H9 (cell line): ENCODE measurements at regions not wholly inside any gene's neighbourhood (a gene's known extent, or its start where the extent isn't known, plus 50 kb on each side); places are given as distances from the start of the nearest gene placed in this dataset.

Experiments
- DNase-seq: peaks from one replicate; pipeline ENCODE4 v3.0.0-alpha.2; 2017
- H2AFZ ChIP-seq: one replicate; pipeline ENCODE4 v1.6.1; 2013; ENCODE audit warnings: mild to moderate bottlenecking, low read length, control low read depth, moderate library complexity
- H2AK5ac ChIP-seq: 2 replicates; pipeline ENCODE4 v1.6.1; 2013; ENCODE audit warnings: low read length, control low read depth, mixed read lengths; ENCODE audit not compliant: insufficient read length
- H2BK120ac ChIP-seq: one replicate; pipeline ENCODE4 v1.6.1; 2013; ENCODE audit warnings: low read depth, mild to moderate bottlenecking, low read length, control low read depth, inconsistent platforms; ENCODE audit not compliant: poor library complexity, severe bottlenecking
- H2BK12ac ChIP-seq: 2 replicates; pipeline ENCODE4 v1.6.1; 2013; ENCODE audit warnings: low read length, control low read depth, mixed read lengths, low read depth; ENCODE audit not compliant: insufficient read length
- H2BK15ac ChIP-seq: 2 replicates; pipeline ENCODE4 v1.6.1; 2013; ENCODE audit warnings: low read depth, low read length, control low read depth
- H2BK20ac ChIP-seq: one replicate; pipeline ENCODE4 v1.6.1; 2013; ENCODE audit warnings: low read depth, mild to moderate bottlenecking, low read length, control low read depth, inconsistent platforms; ENCODE audit not compliant: poor library complexity, severe bottlenecking
- H2BK5ac ChIP-seq: 2 replicates; pipeline ENCODE4 v1.6.1; 2013; ENCODE audit warnings: low read length, control low read depth, mixed read lengths; ENCODE audit not compliant: insufficient read length
- H3K14ac ChIP-seq: 2 replicates; pipeline ENCODE4 v1.6.1; 2013; ENCODE audit warnings: low read length, control low read depth; ENCODE audit not compliant: insufficient read depth
- H3K18ac ChIP-seq: 2 replicates; pipeline ENCODE4 v1.6.1; 2013; ENCODE audit warnings: low read depth, mild to moderate bottlenecking, mixed read lengths, low read length, control low read depth; ENCODE audit not compliant: insufficient read length
- H3K23ac ChIP-seq: 2 replicates; pipeline ENCODE4 v1.6.1; 2013; ENCODE audit warnings: low read length, control low read depth, mixed read lengths, low read depth; ENCODE audit not compliant: insufficient read length
- H3K23me2 ChIP-seq: 2 replicates; pipeline ENCODE4 v1.6.1; 2013; ENCODE audit warnings: low read depth, mild to moderate bottlenecking, mixed read lengths, low read length, control low read depth; ENCODE audit not compliant: insufficient read length, poor library complexity, severe bottlenecking
- H3K27ac ChIP-seq: 2 replicates; pipeline ENCODE4 v1.5.1; 2013; ENCODE audit warnings: low read length, control low read depth, mixed read lengths, low read depth; ENCODE audit not compliant: insufficient read length
- H3K27me3 ChIP-seq: 2 replicates; pipeline ENCODE4 v1.6.1; 2013; ENCODE audit warnings: low read length, control low read depth, inconsistent platforms; ENCODE audit not compliant: insufficient read depth
- H3K4ac ChIP-seq: 2 replicates; pipeline ENCODE4 v1.6.1; 2013; ENCODE audit warnings: low read depth, mild to moderate bottlenecking, control low read depth, inconsistent platforms, low read length, moderate library complexity
- H3K4me1 ChIP-seq: 2 replicates; pipeline ENCODE4 v1.6.1; 2013; ENCODE audit warnings: low read length, control low read depth, inconsistent platforms; ENCODE audit not compliant: insufficient read depth
- H3K4me2 ChIP-seq: 2 replicates; pipeline ENCODE4 v1.6.1; 2013; ENCODE audit warnings: low read length, control low read depth, mixed read lengths; ENCODE audit not compliant: insufficient read length, insufficient read depth
- H3K56ac ChIP-seq: 2 replicates; pipeline ENCODE4 v1.6.1; 2013; ENCODE audit warnings: low read depth, mild to moderate bottlenecking, mixed read lengths, low read length, control low read depth; ENCODE audit not compliant: insufficient read length
- H3K79me1 ChIP-seq: 2 replicates; pipeline ENCODE4 v1.6.1; 2013; ENCODE audit warnings: low read depth, mild to moderate bottlenecking, moderate library complexity, low read length, control low read depth, inconsistent platforms; ENCODE audit not compliant: insufficient read depth, poor library complexity, severe bottlenecking
- H3K79me2 ChIP-seq: 2 replicates; pipeline ENCODE4 v1.6.1; 2013; ENCODE audit warnings: low read length, control low read depth, inconsistent platforms; ENCODE audit not compliant: insufficient read depth
- H3K9ac ChIP-seq: 2 replicates; pipeline ENCODE4 v1.6.1; 2013; ENCODE audit warnings: low read length, control low read depth, mixed read lengths; ENCODE audit not compliant: insufficient read length; ENCODE audit errors: extremely low read depth
- H3K9me3 ChIP-seq: one replicate; pipeline ENCODE4 v1.6.1; 2013; ENCODE audit warnings: low read depth, low read length, inconsistent platforms; ENCODE audit not compliant: control insufficient read depth
- H3T11ph ChIP-seq: one replicate; pipeline ENCODE4 v1.6.1; 2013; ENCODE audit warnings: mild to moderate bottlenecking, low read length, control low read depth, inconsistent platforms
- H4K20me1 ChIP-seq: one replicate; pipeline ENCODE4 v1.6.1; 2013; ENCODE audit not compliant: control insufficient read depth, insufficient read length, insufficient read depth
- H4K5ac ChIP-seq: 2 replicates; pipeline ENCODE4 v1.6.1; 2013; ENCODE audit warnings: low read depth, mild to moderate bottlenecking, mixed read lengths, low read length, control low read depth; ENCODE audit not compliant: insufficient read length
- H4K8ac ChIP-seq: replicated peaks from 2 replicates; pipeline ENCODE4 v1.6.1; 2013; ENCODE audit warnings: low read length, control low read depth, mixed read lengths, low read depth; ENCODE audit not compliant: insufficient read length
- H4K91ac ChIP-seq: 2 replicates; pipeline ENCODE4 v1.6.1; 2013; ENCODE audit warnings: low read depth, mild to moderate bottlenecking, moderate library complexity, mixed read lengths, low read length, control low read depth; ENCODE audit not compliant: insufficient read length
- H3K27ac Mint-ChIP-seq, 3 experiments: 2 replicates in 2 of 3; 3 replicates in 1 of 3; pipeline ENCODE4 v1.8.0; 2020 to 2021; ENCODE audit warnings: mixed read lengths in 3 of 3, mild to moderate bottlenecking in 1 of 3, moderate library complexity in 1 of 3
- H3K27me3 Mint-ChIP-seq: 2 replicates; pipeline ENCODE4 v1.8.0; 2021; ENCODE audit warnings: low read depth, mild to moderate bottlenecking, moderate library complexity, mixed read lengths
- H3K36me3 Mint-ChIP-seq, 3 experiments: 2 replicates in 2 of 3; 3 replicates in 1 of 3; pipeline ENCODE4 v1.8.0; 2020 to 2021; ENCODE audit warnings: low read depth in 3 of 3, mixed read lengths in 3 of 3; ENCODE audit not compliant: insufficient read depth in 1 of 3
- H3K4me1 Mint-ChIP-seq, 2 experiments: 2 replicates each; pipeline ENCODE4 v1.8.0; 2020; ENCODE audit warnings: mixed read lengths in 2 of 2
- H3K4me3 Mint-ChIP-seq, 2 experiments: 2 replicates in 1 of 2; 3 replicates in 1 of 2; pipeline ENCODE4 v1.8.0; 2020 to 2021; ENCODE audit warnings: mild to moderate bottlenecking in 2 of 2, mixed read lengths in 2 of 2, moderate library complexity in 1 of 2
- H3K9me3 Mint-ChIP-seq, 2 experiments: 2 replicates in 1 of 2; 3 replicates in 1 of 2; pipeline ENCODE4 v1.8.0; 2020; ENCODE audit warnings: mild to moderate bottlenecking in 2 of 2, mixed read lengths in 2 of 2, moderate library complexity in 1 of 2
- CTCF ChIP-seq: fragments of 200-600 bp; sonication (generic); conservative IDR thresholded peaks from 3 replicates; pipeline ENCODE4 v1.8.0; 2021; ENCODE audit warnings: antibody characterized with exemption, mild to moderate bottlenecking
- WGBS: extraction: QIAGEN DNeasy Blood & Tissue Kit; methylation state at CpG from one replicate; pipeline ENCODE4 v1.1.7; 2013; ENCODE audit warnings: missing lambda C conversion rate, low lambda C conversion rate, mixed read lengths; ENCODE audit not compliant: insufficient read length; ENCODE audit errors: extremely low coverage; 5-methylcytosine and 5-hydroxymethylcytosine counted together

DNA sequence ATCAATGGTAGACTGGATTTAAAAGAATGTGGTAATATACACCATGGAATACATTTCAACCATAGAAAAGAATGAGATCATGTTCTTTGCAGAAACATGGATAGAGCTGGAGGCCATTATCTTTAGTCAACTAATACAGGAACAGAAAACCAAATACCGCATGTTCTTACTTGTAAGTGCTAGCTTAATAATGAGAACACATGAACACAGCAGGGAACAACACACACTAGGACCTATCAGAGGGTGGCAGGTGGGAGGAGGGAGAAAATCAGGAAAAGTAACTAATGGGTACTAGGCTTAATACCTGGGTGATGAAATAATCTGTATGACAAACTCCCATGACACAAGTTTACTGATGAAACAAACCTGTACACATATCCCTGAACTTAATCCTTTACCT is 1435.2 kb downstream of the REEP3 start:
- H2AFZ ChIP-seq, result no peak overlapping the region
- no peak overlapping the region for H3K27ac Mint-ChIP-seq
- H3K36me3 Mint-ChIP-seq, result peaks cover 0 to 23% (median 4%) of the 10 kb centered on the region in 3 experiments; a peak in 4 of 7 replicates
- H3K9ac ChIP-seq, result no peak overlapping the region
- H3K56ac ChIP-seq, result no peak overlapping the region
- no peak overlapping the region for H3K27ac ChIP-seq
- H3K23ac ChIP-seq, result no peak overlapping the region
- peaks cover 10 to 18% of the 10 kb centered on the region in 2 experiments for H3K9me3 Mint-ChIP-seq
- H3K9me3 ChIP-seq, result no peaks in the 10 kb centered on the region
- no peaks in the 10 kb centered on the region for H3K4me1 ChIP-seq
- H3K27me3 ChIP-seq, result no peaks in the 10 kb centered on the region
- no peak for TF ChIP-seq CTCF
- no peak overlapping the region for H2BK5ac ChIP-seq
- no peak overlapping the region for H2AK5ac ChIP-seq
- no CpG with 5 or more reads among the region's 1 CpG for WGBS
- no peaks in the 10 kb centered on the region for H4K20me1 ChIP-seq
- no peaks in the 10 kb centered on the region for H3K23me2 ChIP-seq
- H3K79me1 ChIP-seq, result no peaks in the 10 kb centered on the region
- H3K4me1 Mint-ChIP-seq, result no peaks in the 10 kb centered on the region
- no peak overlapping the region for H2BK12ac ChIP-seq
- no peaks in the 10 kb centered on the region for H3K79me2 ChIP-seq
- H3K4me3 Mint-ChIP-seq, result no peak overlapping the region
- no peak for DNase-seq
- H3K18ac ChIP-seq, result no peak overlapping the region
- H3K4me2 ChIP-seq, result no peak overlapping the region
- H3T11ph ChIP-seq, result no peak overlapping the region
- H3K27me3 Mint-ChIP-seq, result no peaks in the 10 kb centered on the region
- no peak overlapping the region for H4K91ac ChIP-seq
- no peak overlapping the region for H3K4ac ChIP-seq
- H4K8ac ChIP-seq, result no peak overlapping the region
- no peak overlapping the region for H4K5ac ChIP-seq
- no peak overlapping the region for H3K14ac ChIP-seq
- H2BK20ac ChIP-seq, result no peak overlapping the region
- no peak overlapping the region for H2BK120ac ChIP-seq
- no peak overlapping the region for H2BK15ac ChIP-seq
